HCT116 (cell line): ENCODE measurements at regions not wholly inside any gene's neighbourhood (a gene's known extent, or its start where the extent isn't known, plus 50 kb on each side); places are given as distances from the start of the nearest gene placed in this dataset.

Experiments
- ATAC-seq: fragments of 200-7000 bp; cut with Tn5 transposase; 2 replicates; pipeline ENCODE4 v1.9.1; 2020; ENCODE audit warnings: mild to moderate bottlenecking, moderate library complexity
- BruUV-seq: library from RNA; stranded (reverse); fragments of 400-500 nt; replicated peaks from 2 replicates; lab custom pipeline; 2021; lab: Mats Ljungman, UMichigan
- CTCF ChIA-PET: fragments of 300-600 bp; sonication (Branson Sonifier 250); formaldehyde crosslinking; loops from one replicate; lab custom pipeline; 2021; ENCODE audit warnings: antibody characterized with exemption; lab: Charles Lee
- POLR2A ChIA-PET: fragments of 300-600, 350-600 bp; sonication (Branson Sonifier 250); formaldehyde crosslinking; loops from one replicate; lab custom pipeline; 2021; ENCODE audit warnings: antibody characterized with exemption; lab: Charles Lee
- RAD21 ChIA-PET, 2 experiments: fragments of 300-600 bp; sonication (Branson Sonifier 250); formaldehyde crosslinking; loops; one replicate each; lab custom pipeline; 2023; ENCODE audit warnings: low total read pairs in 2 of 2; ENCODE audit not compliant: uncharacterized antibody in 2 of 2, unreplicated experiment in 2 of 2, low non-redundant PET in 1 of 2; lab: Charles Lee
- DNase-seq: peaks from one replicate; pipeline ENCODE4 v3.0.0-alpha.2; 2010; ENCODE audit warnings: low read depth, low spot score
- H2AFZ ChIP-seq: fragments of 200-600 bp; shearing (Covaris generic), sonication (generic); 2 replicates; pipeline ENCODE4 v1.6.1; 2017; ENCODE audit warnings: low read depth, mixed run types, mixed read lengths, antibody characterized with exemption, low read length; ENCODE audit not compliant: poor library complexity, severe bottlenecking
- H3K27ac ChIP-seq: 2 replicates; pipeline ENCODE4 v1.5.1; 2012; ENCODE audit warnings: low read depth, low read length
- H3K27me3 ChIP-seq: fragments of 200-600 bp; sonication (generic); 2 replicates; pipeline ENCODE4 v1.6.1; 2016; ENCODE audit warnings: mixed run types, low read length, mixed read lengths; ENCODE audit not compliant: insufficient read depth
- H3K36me3 ChIP-seq, 2 experiments: fragments of 200-500 bp in 1 of 2; fragments of 200-600 bp in 1 of 2; sonication (Bioruptor generic) in 1 of 2; sonication (generic) in 1 of 2; 2 replicates each; pipeline versions ENCODE4 v1.5.1 to v1.6.1; 2014 to 2016; ENCODE audit warnings: low read length in 2 of 2, inconsistent platforms in 1 of 2, mixed read lengths in 1 of 2, mixed run types in 1 of 2; ENCODE audit not compliant: insufficient read depth in 2 of 2, control insufficient read depth in 1 of 2
- H3K4me1 ChIP-seq, 2 experiments: fragments of 200-600 bp in 1 of 2; sonication (generic) in 1 of 2; 2 replicates each; pipeline versions ENCODE4 v1.5.1 to v1.6.1; 2012 to 2017; ENCODE audit warnings: low read length in 2 of 2, inconsistent platforms in 1 of 2, mild to moderate bottlenecking in 1 of 2, mixed read lengths in 1 of 2, mixed run types in 1 of 2, moderate library complexity in 1 of 2; ENCODE audit not compliant: insufficient read depth in 2 of 2, control insufficient read depth in 1 of 2
- H3K4me2 ChIP-seq: fragments of 200-600 bp; sonication (generic); 2 replicates; pipeline ENCODE4 v1.6.1; 2017; ENCODE audit warnings: mixed run types, low read length, mixed read lengths
- H3K4me3 ChIP-seq, 2 experiments: fragments of 200-600 bp in 1 of 2; sonication (generic) in 1 of 2; replicated peaks in 1 of 2; 2 replicates each; pipeline ENCODE4 v1.5.1; 2011 to 2016; ENCODE audit warnings: low read length in 2 of 2, control low read depth in 1 of 2, low read depth in 1 of 2, mild to moderate bottlenecking in 1 of 2, mixed read lengths in 1 of 2, mixed run types in 1 of 2
- H3K79me2 ChIP-seq: fragments of 200-600 bp; sonication (generic); 2 replicates; pipeline ENCODE4 v1.6.1; 2017; ENCODE audit warnings: mild to moderate bottlenecking, mixed run types, low read length, moderate library complexity, mixed read lengths; ENCODE audit not compliant: insufficient read depth
- H3K9ac ChIP-seq: fragments of 200-600 bp; sonication (generic); 2 replicates; pipeline ENCODE4 v1.6.1; 2016; ENCODE audit warnings: low read length, mixed read lengths
- H3K9me2 ChIP-seq: fragments of 200-600 bp; sonication (generic), shearing (Covaris generic); 2 replicates; pipeline ENCODE4 v1.6.1; 2017; ENCODE audit warnings: mixed run types, mild to moderate bottlenecking, moderate library complexity; ENCODE audit not compliant: insufficient read depth
- H3K9me3 ChIP-seq, 2 experiments: fragments of 200-500 bp in 1 of 2; fragments of 200-600 bp in 1 of 2; sonication (Bioruptor generic) in 1 of 2; sonication (generic) in 1 of 2; 2 replicates each; pipeline ENCODE4 v1.6.1; 2014 to 2017; ENCODE audit warnings: low read length in 2 of 2, mixed read lengths in 2 of 2, inconsistent platforms in 1 of 2, low read depth in 1 of 2, mild to moderate bottlenecking in 1 of 2, mixed run types in 1 of 2, moderate library complexity in 1 of 2; ENCODE audit not compliant: control insufficient read depth in 1 of 2, insufficient read depth in 1 of 2
- H4K20me1 ChIP-seq: fragments of 200-600 bp; sonication (generic), shearing (Covaris generic); 2 replicates; pipeline ENCODE4 v1.6.1; 2017; ENCODE audit warnings: mixed run types, mild to moderate bottlenecking, moderate library complexity; ENCODE audit not compliant: insufficient read depth
- CEBPB ChIP-seq: IDR thresholded peaks from 2 replicates; pipeline ENCODE4 v1.6.1; 2012; ENCODE audit warnings: low read depth
- ELF1 ChIP-seq: IDR thresholded peaks from 2 replicates; pipeline ENCODE4 v1.6.1; 2012; ENCODE audit warnings: low read depth, borderline replicate concordance
- POLR2A ChIP-seq: IDR thresholded peaks from 2 replicates; pipeline ENCODE4 v1.7.0; 2011; ENCODE audit warnings: borderline replicate concordance; ENCODE audit not compliant: insufficient read depth, insufficient read length; ENCODE audit errors: extremely low read depth
- RAD21 ChIP-seq: IDR thresholded peaks from 2 replicates; pipeline ENCODE4 v1.6.1; 2012; ENCODE audit warnings: low read depth, mild to moderate bottlenecking
- SIN3A ChIP-seq: IDR thresholded peaks from 2 replicates; pipeline ENCODE4 v1.6.1; 2012; ENCODE audit warnings: low read depth
- SP1 ChIP-seq: IDR thresholded peaks from 2 replicates; pipeline ENCODE4 v1.6.1; 2012; ENCODE audit warnings: low read depth
- SRF ChIP-seq: IDR thresholded peaks from 2 replicates; pipeline ENCODE4 v1.6.1; 2012; ENCODE audit warnings: low read depth
- TCF7L2 ChIP-seq: IDR thresholded peaks from 2 replicates; pipeline ENCODE4 v1.7.0; 2011; ENCODE audit warnings: borderline replicate concordance, inconsistent platforms; ENCODE audit not compliant: insufficient read depth, insufficient read length; ENCODE audit errors: extremely low read depth
- ZFX ChIP-seq: fragments of 450-650 bp; IDR thresholded peaks from 2 replicates; pipeline ENCODE4 v1.6.1; 2017
- ZNF274 ChIP-seq: fragments of 200-500 bp; sonication (Bioruptor generic); IDR thresholded peaks from 2 replicates; pipeline ENCODE4 v1.6.1; 2014; ENCODE audit warnings: mild to moderate bottlenecking, low read depth, low read length, inconsistent platforms
- intact Hi-C: fragments of 100-400 bp; cut with micrococcal nuclease; formaldehyde crosslinking; loops from 2 replicates; pipeline ENCODE4 v1.10.0; 2022
- TF ChIP-seq, protein P1 (sequence below): IDR thresholded peaks from 2 replicates; pipeline ENCODE4 v1.6.1; 2012
- TF ChIP-seq, protein P2 (sequence below): IDR thresholded peaks from 2 replicates; pipeline ENCODE4 v1.6.1; 2011; ENCODE audit warnings: mild to moderate bottlenecking, low read length, moderate library complexity; ENCODE audit not compliant: insufficient replicate concordance; ENCODE audit errors: extremely low read depth

DNA sequence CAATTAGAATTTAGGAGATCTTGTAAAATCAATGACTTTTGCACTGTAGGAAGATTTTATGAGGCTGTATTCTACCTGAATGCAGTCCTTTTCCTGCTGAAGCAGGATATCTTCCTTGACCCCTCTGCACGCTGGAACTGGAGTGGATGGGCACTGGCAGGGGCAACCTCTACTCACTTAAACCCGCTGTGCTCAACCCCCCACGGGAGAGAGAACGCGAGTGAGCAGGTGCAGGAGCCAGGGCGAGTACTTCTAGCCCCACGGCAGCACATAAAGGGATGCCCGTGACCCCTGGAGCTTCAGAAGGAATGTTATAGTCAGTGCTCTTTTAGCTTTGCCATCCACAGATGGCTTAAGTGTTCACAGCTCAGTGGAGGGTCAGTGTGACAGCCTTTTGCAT, 1144.8 kb downstream of the EPHA7 start:
- TF ChIP-seq TCF7L2, result no peak
- TF ChIP-seq RAD21, result no peak
- TF ChIP-seq SIN3A, result no peak
- TF ChIP-seq, protein P1, sequence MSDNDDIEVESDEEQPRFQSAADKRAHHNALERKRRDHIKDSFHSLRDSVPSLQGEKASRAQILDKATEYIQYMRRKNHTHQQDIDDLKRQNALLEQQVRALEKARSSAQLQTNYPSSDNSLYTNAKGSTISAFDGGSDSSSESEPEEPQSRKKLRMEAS, result no peak
- TF ChIP-seq, protein P2, sequence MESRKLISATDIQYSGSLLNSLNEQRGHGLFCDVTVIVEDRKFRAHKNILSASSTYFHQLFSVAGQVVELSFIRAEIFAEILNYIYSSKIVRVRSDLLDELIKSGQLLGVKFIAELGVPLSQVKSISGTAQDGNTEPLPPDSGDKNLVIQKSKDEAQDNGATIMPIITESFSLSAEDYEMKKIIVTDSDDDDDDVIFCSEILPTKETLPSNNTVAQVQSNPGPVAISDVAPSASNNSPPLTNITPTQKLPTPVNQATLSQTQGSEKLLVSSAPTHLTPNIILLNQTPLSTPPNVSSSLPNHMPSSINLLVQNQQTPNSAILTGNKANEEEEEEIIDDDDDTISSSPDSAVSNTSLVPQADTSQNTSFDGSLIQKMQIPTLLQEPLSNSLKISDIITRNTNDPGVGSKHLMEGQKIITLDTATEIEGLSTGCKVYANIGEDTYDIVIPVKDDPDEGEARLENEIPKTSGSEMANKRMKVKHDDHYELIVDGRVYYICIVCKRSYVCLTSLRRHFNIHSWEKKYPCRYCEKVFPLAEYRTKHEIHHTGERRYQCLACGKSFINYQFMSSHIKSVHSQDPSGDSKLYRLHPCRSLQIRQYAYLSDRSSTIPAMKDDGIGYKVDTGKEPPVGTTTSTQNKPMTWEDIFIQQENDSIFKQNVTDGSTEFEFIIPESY, result no peak
- no peak for TF ChIP-seq ZNF274
- TF ChIP-seq SP1, result no peak
- TF ChIP-seq ZFX, result no peak
- TF ChIP-seq CEBPB, result no peak
- TF ChIP-seq SRF, result no peak
- TF ChIP-seq POLR2A, result no peak
- no peak for TF ChIP-seq ELF1
- Histone ChIP-seq H3K4me1 (no peaks in the 10 kb centered on the region), H3K4me3 (no peak overlapping the region), H3K27ac (no peak overlapping the region), H3K36me3 (no peaks in the 10 kb centered on the region), H3K9me3 (peaks cover 0 to 15% of the 10 kb centered on the region in 2 experiments; a peak in 2 of 4 replicates), H2AFZ (no peak overlapping the region), H3K27me3 (no peaks in the 10 kb centered on the region), H3K9ac (no peak overlapping the region), H3K9me2 (no peaks in the 10 kb centered on the region), H3K79me2 (no peaks in the 10 kb centered on the region), H3K4me2 (no peak overlapping the region), H4K20me1 (no peaks in the 10 kb centered on the region)
- DNase-seq, result no peak
- CTCF ChIA-PET, result no interaction called here
- BruUV-seq, result no TSS peak
- no peak for ATAC-seq
- POLR2A ChIA-PET, result no interaction called here
- intact Hi-C loops, result no loop called here
- RAD21 ChIA-PET, result no interaction called here
